AG04449 (cell line): ENCODE measurements at regions not wholly inside any gene's neighbourhood (a gene's known extent, or its start where the extent isn't known, plus 50 kb on each side); places are given as distances from the start of the nearest gene placed in this dataset.
"Not testable (repeated sequence)": the region's sequence is repeated elsewhere in the genome, so short reads cannot be mapped to it uniquely, and the experiment has no call there.

Experiments
- CTCF ChIA-PET: fragments of 350-600 bp; formaldehyde crosslinking; extraction: SDS; loops from one replicate; lab custom pipeline; 2021; ENCODE audit warnings: antibody characterized with exemption; lab: Yijun Ruan, JAX
- POLR2A ChIA-PET: fragments of 400-600, 350-600 bp; formaldehyde crosslinking; extraction: SDS; loops from one replicate; lab custom pipeline; 2020; ENCODE audit warnings: antibody characterized with exemption, inconsistent platforms; lab: Yijun Ruan, JAX
- DNase-seq: peaks from one replicate; pipeline ENCODE4 v3.0.0-alpha.2; 2010; ENCODE audit warnings: low read depth, low spot score
- H3K4me3 ChIP-seq: 2 replicates; pipeline ENCODE4 v1.5.1; 2011; ENCODE audit warnings: low read depth, mild to moderate bottlenecking, control low read depth, low read length
- CTCF ChIP-seq: IDR thresholded peaks from one replicate; pipeline ENCODE4 v1.5.1; 2011; ENCODE audit warnings: mild to moderate bottlenecking, moderate library complexity, low read length, control low read depth, inconsistent platforms; ENCODE audit not compliant: insufficient read depth; ENCODE audit errors: missing control alignments

GRCh38 chr12:75685617-75686225 is 174.3 kb upstream of the KRR1 start:
- TF ChIP-seq CTCF, result no peak
- ChIA-PET POLR2A (interaction anchor here (1.7 kb wide), 2 partner anchors 19 to 346 kb away, joined by 5 to 10 read pairs; partner anchors contain the start of gene PHLDA1), CTCF (interaction anchor here (1.0 to 1.5 kb wide), 3 partner anchors 25 to 345 kb away, joined by 3 to 4 read pairs (median 3); no protein-coding TSS in a partner anchor)
- DNase-seq, result no peak
- H3K4me3 ChIP-seq, result no peak overlapping the region

GRCh38 chr12:75684678-75685616 is 173.5 kb upstream of the KRR1 start:
- TF ChIP-seq CTCF, result no peak
- no peak overlapping the region for H3K4me3 ChIP-seq
- DNase-seq, result peak; percentile 79
- ChIA-PET CTCF (interaction anchor here (0.6 to 1.5 kb wide), 5 partner anchors 17 to 345 kb away, joined by 3 to 4 read pairs (median 3); no protein-coding TSS in a partner anchor), POLR2A (interaction anchor here (0.6 to 1.7 kb wide), 3 partner anchors 18 to 346 kb away, joined by 4 to 10 read pairs (median 5); partner anchors contain the start of gene PHLDA1)

- not testable (repeated sequence) for H3K4me3 ChIP-seq, DNase-seq
- POLR2A ChIA-PET, result interaction anchor here (0.6 to 1.7 kb wide), 3 partner anchors 17 to 347 kb away, joined by 4 to 10 read pairs (median 5); partner anchors contain the start of gene PHLDA1
- CTCF ChIA-PET, result interaction anchor here (1.3 kb wide), 1 partner anchor 17 kb away, joined by 3 read pairs; no protein-coding TSS in a partner anchor
These were observed 172.7 kb upstream of the KRR1 start for GRCh38 chr12:75683995-75684586.

DNA sequence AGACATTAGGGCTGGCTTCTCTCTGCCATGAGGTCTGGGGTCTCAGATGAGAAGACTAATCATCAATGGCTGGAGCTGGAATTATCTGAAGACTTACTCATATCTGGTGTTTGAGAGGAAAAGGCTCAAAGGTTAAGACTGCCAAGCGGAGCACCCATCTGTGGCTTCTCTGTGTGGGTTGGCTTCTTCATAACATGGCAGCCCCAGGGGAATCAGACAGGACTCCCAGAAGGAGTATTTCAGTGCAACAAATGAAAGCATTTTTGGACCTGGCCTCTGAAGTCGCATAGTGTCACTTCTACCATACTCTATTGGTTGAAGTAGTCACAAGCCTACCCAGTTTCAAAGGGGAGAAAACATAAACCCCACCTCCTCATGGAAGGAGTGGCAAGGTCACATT is 171.8 kb upstream of the KRR1 start:
- DNase-seq, result no peak
- no peak for TF ChIP-seq CTCF
- ChIA-PET CTCF (no interaction called here), POLR2A (no interaction called here)
- H3K4me3 ChIP-seq, result no peak overlapping the region

DNA sequence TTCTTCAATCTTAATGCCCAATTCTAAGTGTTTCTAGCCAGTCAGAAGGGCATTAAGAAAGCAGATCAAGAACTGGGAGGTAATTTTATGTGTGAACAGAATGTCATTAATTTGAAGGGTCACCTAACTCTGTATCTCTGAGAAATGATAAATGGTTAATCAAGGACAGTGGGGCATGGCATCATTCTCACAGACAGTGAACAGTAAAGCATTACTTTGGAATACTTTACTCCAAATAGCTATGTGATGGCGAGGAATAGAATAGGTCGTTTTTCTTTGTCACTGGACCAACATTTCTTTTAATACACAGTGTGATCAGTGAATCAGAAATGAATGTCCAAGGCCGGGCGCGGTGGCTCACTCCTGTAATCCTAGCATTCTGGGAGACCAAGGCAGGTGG is 166.1 kb upstream of the KRR1 start:
- POLR2A ChIA-PET, result no interaction called here
- no peak overlapping the region for H3K4me3 ChIP-seq
- CTCF ChIA-PET, result interaction anchor here (0.9 to 2.3 kb wide), 2 partner anchors 11 to 126 kb away, joined by 3 to 7 read pairs; no protein-coding TSS in a partner anchor

More for the DNA sequence above, 166.1 kb upstream of the KRR1 start:
- no peak for TF ChIP-seq CTCF
- no peak for DNase-seq
